ENCODE measurements at regions not wholly inside any gene's neighbourhood (a gene's known extent, or its start where the extent isn't known, plus 50 kb on each side); places are given as distances from the start of the nearest gene placed in this dataset.

DNA sequence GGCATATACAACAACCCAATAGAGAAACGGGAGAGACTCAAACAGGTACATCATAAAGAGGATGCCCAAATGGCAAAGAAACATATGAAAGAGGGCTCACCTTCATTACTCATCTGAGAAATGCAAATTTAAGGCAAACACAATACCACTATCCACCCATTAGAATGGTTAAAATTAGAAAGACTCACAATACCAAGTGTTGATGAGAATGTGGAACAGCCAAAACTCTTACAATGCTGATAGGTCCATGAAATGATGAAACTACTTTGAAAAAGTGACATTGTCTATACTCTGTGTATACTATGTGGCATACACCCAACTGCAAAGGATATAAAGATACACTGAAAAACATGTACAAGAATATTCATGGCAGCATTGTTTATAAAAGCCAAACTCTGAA lies 96.2 kb upstream of the TSHZ3 start:
- Histone ChIP-seq H3K27ac (ENCODE audit: control insufficient read depth, insufficient read depth, low read length) (no peak overlapping the region), H3K9ac (ENCODE audit: control insufficient read depth, extremely low read depth, insufficient read depth, low read length) (no peak overlapping the region), H3K9me1 (ENCODE audit: control insufficient read depth, extremely low read depth, insufficient read depth, low read length) (no peaks in the 10 kb centered on the region), H3K36me3 (ENCODE audit: control insufficient read depth in 2 of 2, extremely low read depth in 1 of 2, insufficient read depth in 2 of 2, low read length in 2 of 2) (no peaks in the 10 kb centered on the region), H3K79me2 (ENCODE audit: control insufficient read depth, insufficient read depth, low read length) (no peaks in the 10 kb centered on the region), H2AFZ (ENCODE audit: control insufficient read depth, low read length) (no peak overlapping the region), H3K4me3 (ENCODE audit: control insufficient read depth in 2 of 3, extremely low read depth in 1 of 3, insufficient read depth in 2 of 3, low read depth in 1 of 3, low read length in 3 of 3) (no peak overlapping the region), H3K4me2 (ENCODE audit: control insufficient read depth, extremely low read depth, insufficient read depth, low read depth, low read length) (no peak overlapping the region), H4K20me1 (ENCODE audit: control insufficient read depth, extremely low read depth, insufficient read depth, low read length) (no peaks in the 10 kb centered on the region), H3K4me1 (ENCODE audit: control insufficient read depth, extremely low read depth, insufficient read depth, low read length) (no peaks in the 10 kb centered on the region), H3K9me3 (ENCODE audit: control insufficient read depth, low read depth, low read length) (no peaks in the 10 kb centered on the region), H3K27me3 (ENCODE audit: control insufficient read depth, extremely low read depth, insufficient read depth, low read length) (no peaks in the 10 kb centered on the region)
- DNase-seq (ENCODE audit: low read depth, low spot score) (no peak), FAIRE-seq (no peak)
- dilution Hi-C loops (cut with MboI; ENCODE audit: extremely low pct_ligation_motif_present, low sequenced_read_pairs) = no loop called here
- TF ChIP-seq, protein P1, sequence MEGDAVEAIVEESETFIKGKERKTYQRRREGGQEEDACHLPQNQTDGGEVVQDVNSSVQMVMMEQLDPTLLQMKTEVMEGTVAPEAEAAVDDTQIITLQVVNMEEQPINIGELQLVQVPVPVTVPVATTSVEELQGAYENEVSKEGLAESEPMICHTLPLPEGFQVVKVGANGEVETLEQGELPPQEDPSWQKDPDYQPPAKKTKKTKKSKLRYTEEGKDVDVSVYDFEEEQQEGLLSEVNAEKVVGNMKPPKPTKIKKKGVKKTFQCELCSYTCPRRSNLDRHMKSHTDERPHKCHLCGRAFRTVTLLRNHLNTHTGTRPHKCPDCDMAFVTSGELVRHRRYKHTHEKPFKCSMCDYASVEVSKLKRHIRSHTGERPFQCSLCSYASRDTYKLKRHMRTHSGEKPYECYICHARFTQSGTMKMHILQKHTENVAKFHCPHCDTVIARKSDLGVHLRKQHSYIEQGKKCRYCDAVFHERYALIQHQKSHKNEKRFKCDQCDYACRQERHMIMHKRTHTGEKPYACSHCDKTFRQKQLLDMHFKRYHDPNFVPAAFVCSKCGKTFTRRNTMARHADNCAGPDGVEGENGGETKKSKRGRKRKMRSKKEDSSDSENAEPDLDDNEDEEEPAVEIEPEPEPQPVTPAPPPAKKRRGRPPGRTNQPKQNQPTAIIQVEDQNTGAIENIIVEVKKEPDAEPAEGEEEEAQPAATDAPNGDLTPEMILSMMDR (optimal IDR thresholded peaks at IDR 0.05 in 1 of 3, IDR thresholded peaks at IDR 0.05 in 1 of 3, conservative IDR thresholded peaks at IDR 0.05 in 1 of 3; ENCODE audit: extremely low read depth in 1 of 3, insufficient read depth in 2 of 3, low read length in 3 of 3) = no peak
- no peak for TF ChIP-seq EZH2 (IDR thresholded peaks at IDR 0.05; ENCODE audit: low read length)

DNA sequence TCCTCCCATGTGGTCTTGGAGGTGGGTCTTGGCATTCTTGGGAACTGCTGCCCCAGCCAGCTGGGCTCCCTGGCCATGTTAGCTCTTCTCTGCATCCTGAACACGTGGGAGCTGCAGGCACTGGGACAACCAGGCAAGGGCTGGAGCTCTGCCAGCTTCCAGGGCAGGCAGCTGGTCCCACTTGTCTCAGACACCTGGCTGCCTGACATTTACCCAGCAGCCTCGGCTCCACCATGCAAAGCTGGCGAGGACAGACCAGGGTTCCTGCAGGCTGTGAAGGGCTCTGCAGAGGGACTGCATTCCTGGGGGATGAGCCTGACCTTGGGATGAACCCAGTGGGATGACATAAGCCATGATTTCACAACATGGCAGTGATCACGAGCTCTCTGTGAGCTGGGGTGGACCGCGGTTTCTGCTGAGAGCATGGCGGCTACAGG lies 99.0 kb upstream of the TSHZ3 start:
- dilution Hi-C loops (cut with MboI; ENCODE audit: extremely low pct_ligation_motif_present, low sequenced_read_pairs) = no loop called here
- no peak overlapping the region for H3K9ac ChIP-seq (ENCODE audit: control insufficient read depth, extremely low read depth, insufficient read depth, low read length)
- no peak for DNase-seq (ENCODE audit: low read depth, low spot score)
- TF ChIP-seq EZH2 (IDR thresholded peaks at IDR 0.05; ENCODE audit: low read length) = no peak
- TF ChIP-seq, protein P1 (optimal IDR thresholded peaks at IDR 0.05 in 1 of 3, IDR thresholded peaks at IDR 0.05 in 1 of 3, conservative IDR thresholded peaks at IDR 0.05 in 1 of 3; ENCODE audit: extremely low read depth in 1 of 3, insufficient read depth in 2 of 3, low read length in 3 of 3) = no peak
- H3K4me2 ChIP-seq (ENCODE audit: control insufficient read depth, extremely low read depth, insufficient read depth, low read depth, low read length) = no peak overlapping the region
- H3K9me1 ChIP-seq (ENCODE audit: control insufficient read depth, extremely low read depth, insufficient read depth, low read length) = no peaks in the 10 kb centered on the region
- FAIRE-seq = no peak
- H3K27ac ChIP-seq (ENCODE audit: control insufficient read depth, insufficient read depth, low read length) = no peak overlapping the region
- no peaks in the 10 kb centered on the region for H4K20me1 ChIP-seq (ENCODE audit: control insufficient read depth, extremely low read depth, insufficient read depth, low read length)
- H3K9me3 ChIP-seq (ENCODE audit: control insufficient read depth, low read depth, low read length) = no peaks in the 10 kb centered on the region
- H3K27me3 ChIP-seq (ENCODE audit: control insufficient read depth, extremely low read depth, insufficient read depth, low read length) = no peaks in the 10 kb centered on the region
- no peaks in the 10 kb centered on the region for H3K79me2 ChIP-seq (ENCODE audit: control insufficient read depth, insufficient read depth, low read length)
- H3K4me1 ChIP-seq (ENCODE audit: control insufficient read depth, extremely low read depth, insufficient read depth, low read length) = no peaks in the 10 kb centered on the region
- no peak overlapping the region for H3K4me3 ChIP-seq (ENCODE audit: control insufficient read depth in 2 of 3, extremely low read depth in 1 of 3, insufficient read depth in 2 of 3, low read depth in 1 of 3, low read length in 3 of 3)
- no peak overlapping the region for H2AFZ ChIP-seq (ENCODE audit: control insufficient read depth, low read length)
- no peaks in the 10 kb centered on the region for H3K36me3 ChIP-seq (ENCODE audit: control insufficient read depth in 2 of 2, extremely low read depth in 1 of 2, insufficient read depth in 2 of 2, low read length in 2 of 2)

All from keratinocyte (primary cell).